ENCODE measurements at regions not wholly inside any gene's neighbourhood (a gene's known extent, or its start where the extent isn't known, plus 50 kb on each side); places are given as distances from the start of the nearest gene placed in this dataset.

- no peak overlapping the region for H3K27ac ChIP-seq
- no peaks in the 10 kb centered on the region for H3K9me3 ChIP-seq
- FAIRE-seq (no peak), DNase-seq (ENCODE audit: low read depth in 1 of 2, low spot score in 1 of 2) (no peak), ATAC-seq (no peak)
- WGBS (ENCODE audit: missing lambda C conversion rate), result 15% methylated on average over 6 of the region's 6 CpGs
- no peak overlapping the region for H3K4me2 ChIP-seq
- no peaks in the 10 kb centered on the region for H3K4me1 ChIP-seq
- POLR2A ChIA-PET, result no interaction called here
- CTCF ChIA-PET, result no interaction called here
- H3K4me3 ChIP-seq, result no peak overlapping the region
- TF ChIP-seq POLR2A (IDR thresholded peaks at IDR 0.05; ENCODE audit: low read length), result no peak
- TF ChIP-seq CBX8 (IDR thresholded peaks at IDR 0.05), result no peak
- TF ChIP-seq ZC3H11A (IDR thresholded peaks at IDR 0.05), result no peak
- TF ChIP-seq HOXB13 (CRISPR knock-in tag; IDR thresholded peaks at IDR 0.05; ENCODE audit: low read depth), result no peak
- TF ChIP-seq HOXA7 (CRISPR knock-in tag; IDR thresholded peaks at IDR 0.05), result no peak
- TF ChIP-seq MAZ (IDR thresholded peaks at IDR 0.05; ENCODE audit: borderline replicate concordance, low read depth, low read length), result no peak
- no peak for TF ChIP-seq CBX2 (IDR thresholded peaks at IDR 0.05; ENCODE audit: borderline replicate concordance, low read depth)
- TF ChIP-seq EHF (CRISPR knock-in tag; IDR thresholded peaks at IDR 0.05), result no peak
- TF ChIP-seq PHF8 (IDR thresholded peaks at IDR 0.05; ENCODE audit: borderline replicate concordance, low read depth), result no peak
- TF ChIP-seq GATA3 (IDR thresholded peaks at IDR 0.05; ENCODE audit: borderline replicate concordance), result no peak
- no peak for TF ChIP-seq HES2 (IDR thresholded peaks at IDR 0.05)
- TF ChIP-seq CHD4 (IDR thresholded peaks at IDR 0.05; ENCODE audit: borderline replicate concordance), result no peak
- no peak for TF ChIP-seq ATOH8 (CRISPR knock-in tag; IDR thresholded peaks at IDR 0.05; ENCODE audit: low read depth)
Observed at GRCh38 chr9:117917873-117918272, 213.7 kb downstream of the TLR4 start.

- Histone ChIP-seq H3K9me3 (no peaks in the 10 kb centered on the region), H3K27ac (no peak overlapping the region), H3K4me2 (no peak overlapping the region), H3K4me1 (no peaks in the 10 kb centered on the region), H3K4me3 (no peak overlapping the region)
- TF ChIP-seq ATOH8 (CRISPR knock-in tag; IDR thresholded peaks at IDR 0.05; ENCODE audit: low read depth), result no peak
- TF ChIP-seq CHD2 (IDR thresholded peaks at IDR 0.05; ENCODE audit: low read length, partially characterized antibody), result no peak
- TF ChIP-seq RFX5 (IDR thresholded peaks at IDR 0.05), result no peak
- no peak for TF ChIP-seq RARB (CRISPR knock-in tag; IDR thresholded peaks at IDR 0.05)
- CTCF ChIA-PET, result no interaction called here
- POLR2A ChIA-PET, result no interaction called here
- 11% methylated on average over 3 of the region's 3 CpGs for WGBS (ENCODE audit: missing lambda C conversion rate)
- ATAC-seq, result no peak
- no peak for DNase-seq (ENCODE audit: low read depth in 1 of 2, low spot score in 1 of 2)
- FAIRE-seq, result no peak
Observed at GRCh38 chr9:117919538-117919937, 215.3 kb downstream of the TLR4 start.

GRCh38 chr9:117926031-117926658, 221.9 kb downstream of the TLR4 start:
- DNase-seq (ENCODE audit: low read depth in 1 of 2, low spot score in 1 of 2), result no peak
- Histone ChIP-seq H3K9me3 (no peaks in the 10 kb centered on the region), H3K4me3 (no peak overlapping the region), H3K4me2 (no peak overlapping the region), H3K27ac (no peak overlapping the region), H3K4me1 (no peaks in the 10 kb centered on the region)
- TF ChIP-seq TFCP2L1 (CRISPR knock-in tag; IDR thresholded peaks at IDR 0.05) (no peak), HES2 (IDR thresholded peaks at IDR 0.05) (no peak), EP300 (IDR thresholded peaks at IDR 0.05) (no peak), RFX5 (IDR thresholded peaks at IDR 0.05) (no peak), EHF (CRISPR knock-in tag; IDR thresholded peaks at IDR 0.05) (no peak), TP53 (CRISPR knock-in tag; IDR thresholded peaks at IDR 0.05) (no peak), JUN (IDR thresholded peaks at IDR 0.05) (no peak), CHD2 (IDR thresholded peaks at IDR 0.05; ENCODE audit: low read length, partially characterized antibody) (no peak), SMC3 (IDR thresholded peaks at IDR 0.05) (no peak), ESRRA (IDR thresholded peaks at IDR 0.05; ENCODE audit: borderline replicate concordance, low read length) (no peak), ZFP36 (IDR thresholded peaks at IDR 0.05; ENCODE audit: borderline replicate concordance, partially characterized antibody) (no peak), CEBPB (IDR thresholded peaks at IDR 0.05) (no peak), ZSCAN20 (CRISPR knock-in tag; IDR thresholded peaks at IDR 0.05) (no peak), POLR2AphosphoS2 (conservative IDR thresholded peaks at IDR 0.05; ENCODE audit: low read length) (no peak), PBX3 (IDR thresholded peaks at IDR 0.05) (no peak), JUNB (IDR thresholded peaks at IDR 0.05) (no peak), RARB (CRISPR knock-in tag; IDR thresholded peaks at IDR 0.05) (no peak), FOXS1 (CRISPR knock-in tag; IDR thresholded peaks at IDR 0.05) (no peak), HOXB13 (CRISPR knock-in tag; IDR thresholded peaks at IDR 0.05; ENCODE audit: low read depth) (no peak), MAFK (IDR thresholded peaks at IDR 0.05; ENCODE audit: partially characterized antibody) (no peak)
- under 1% methylated on average over 5 of the region's 5 CpGs for WGBS (ENCODE audit: missing lambda C conversion rate)
- CTCF ChIA-PET, result interaction anchor here (0.7 to 1.2 kb wide), 2 partner anchors 10 to 149 kb away, joined by 3 to 4 read pairs; no protein-coding TSS in a partner anchor
- POLR2A ChIA-PET, result no interaction called here
- FAIRE-seq, result no peak
- no peak for ATAC-seq

All from A549 (cell line).